ENCODE measurements at regions not wholly inside any gene's neighbourhood (a gene's known extent, or its start where the extent isn't known, plus 50 kb on each side); places are given as distances from the start of the nearest gene placed in this dataset.

DNA sequence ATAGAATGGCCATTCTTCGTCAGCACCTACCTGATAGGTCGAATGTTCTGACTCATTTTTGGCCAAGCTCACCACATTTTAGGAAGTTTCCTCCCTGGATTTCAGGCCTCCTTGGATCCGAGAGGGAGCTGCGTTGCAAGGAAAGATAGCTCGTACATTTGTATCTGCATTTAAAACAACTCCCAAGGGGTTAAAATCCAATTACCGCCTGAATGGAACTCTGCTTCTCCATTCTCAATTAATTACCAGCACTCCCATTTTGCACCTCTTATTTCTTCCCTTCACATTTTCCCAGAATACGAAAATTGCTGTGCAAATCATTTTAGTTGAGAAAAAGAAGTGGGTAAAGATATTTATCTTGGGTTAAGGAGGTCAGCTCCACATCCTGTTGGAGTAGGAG, 610.7 kb downstream of the NPHP4 start:
- Mint-ChIP-seq H3K36me3 (ENCODE audit: low read depth) (no peaks in the 10 kb centered on the region), H3K27ac (no peak overlapping the region), H3K4me3 (no peak overlapping the region), H3K27me3 (ENCODE audit: low read depth) (peaks cover 43% of the 10 kb centered on the region), H3K9me3 (no peaks in the 10 kb centered on the region), H3K4me1 (no peaks in the 10 kb centered on the region)
- TF ChIP-seq, protein P1, sequence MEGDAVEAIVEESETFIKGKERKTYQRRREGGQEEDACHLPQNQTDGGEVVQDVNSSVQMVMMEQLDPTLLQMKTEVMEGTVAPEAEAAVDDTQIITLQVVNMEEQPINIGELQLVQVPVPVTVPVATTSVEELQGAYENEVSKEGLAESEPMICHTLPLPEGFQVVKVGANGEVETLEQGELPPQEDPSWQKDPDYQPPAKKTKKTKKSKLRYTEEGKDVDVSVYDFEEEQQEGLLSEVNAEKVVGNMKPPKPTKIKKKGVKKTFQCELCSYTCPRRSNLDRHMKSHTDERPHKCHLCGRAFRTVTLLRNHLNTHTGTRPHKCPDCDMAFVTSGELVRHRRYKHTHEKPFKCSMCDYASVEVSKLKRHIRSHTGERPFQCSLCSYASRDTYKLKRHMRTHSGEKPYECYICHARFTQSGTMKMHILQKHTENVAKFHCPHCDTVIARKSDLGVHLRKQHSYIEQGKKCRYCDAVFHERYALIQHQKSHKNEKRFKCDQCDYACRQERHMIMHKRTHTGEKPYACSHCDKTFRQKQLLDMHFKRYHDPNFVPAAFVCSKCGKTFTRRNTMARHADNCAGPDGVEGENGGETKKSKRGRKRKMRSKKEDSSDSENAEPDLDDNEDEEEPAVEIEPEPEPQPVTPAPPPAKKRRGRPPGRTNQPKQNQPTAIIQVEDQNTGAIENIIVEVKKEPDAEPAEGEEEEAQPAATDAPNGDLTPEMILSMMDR (IDR thresholded peaks at IDR 0.05; ENCODE audit: unreplicated experiment in 3 of 3) = no peak

DNA sequence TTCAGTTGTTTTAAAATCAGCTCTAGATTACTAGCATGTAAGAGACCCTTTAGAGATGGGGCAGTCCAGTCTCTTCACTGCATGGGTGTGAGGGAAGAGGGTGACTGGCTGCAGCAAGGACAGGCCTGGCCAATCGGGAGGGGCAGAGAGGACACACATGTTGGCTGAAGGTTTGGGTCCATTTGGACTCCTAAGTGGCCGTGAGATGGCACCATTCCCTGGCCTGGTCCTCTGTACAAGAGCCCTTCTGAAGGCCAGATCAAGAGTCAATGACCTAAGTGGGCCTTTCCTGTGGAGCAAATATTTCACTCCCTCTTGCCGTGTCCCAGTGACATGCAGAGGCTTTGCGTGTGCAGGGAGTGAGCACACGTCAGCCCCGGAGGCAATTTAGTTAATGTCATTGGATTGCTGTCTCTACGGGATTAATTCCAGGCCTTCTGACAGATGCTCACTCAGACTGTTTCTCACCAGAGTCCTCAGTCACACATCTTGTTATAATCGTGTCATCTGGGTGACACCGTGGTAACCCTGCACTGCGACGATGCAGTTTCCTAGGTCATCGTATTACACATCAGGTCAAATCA, 613.0 kb downstream of the NPHP4 start:
- H3K27me3 Mint-ChIP-seq (ENCODE audit: low read depth) = peaks cover 58% of the 10 kb centered on the region
- H3K9me3 Mint-ChIP-seq = peaks cover 3% of the 10 kb centered on the region
- no peaks in the 10 kb centered on the region for H3K36me3 Mint-ChIP-seq (ENCODE audit: low read depth)
- H3K4me1 Mint-ChIP-seq = peaks cover 8% of the 10 kb centered on the region
- H3K4me3 Mint-ChIP-seq = no peak overlapping the region
- no peak overlapping the region for H3K27ac Mint-ChIP-seq
- TF ChIP-seq, protein P1 (IDR thresholded peaks at IDR 0.05; ENCODE audit: unreplicated experiment in 3 of 3) = no peak

DNA sequence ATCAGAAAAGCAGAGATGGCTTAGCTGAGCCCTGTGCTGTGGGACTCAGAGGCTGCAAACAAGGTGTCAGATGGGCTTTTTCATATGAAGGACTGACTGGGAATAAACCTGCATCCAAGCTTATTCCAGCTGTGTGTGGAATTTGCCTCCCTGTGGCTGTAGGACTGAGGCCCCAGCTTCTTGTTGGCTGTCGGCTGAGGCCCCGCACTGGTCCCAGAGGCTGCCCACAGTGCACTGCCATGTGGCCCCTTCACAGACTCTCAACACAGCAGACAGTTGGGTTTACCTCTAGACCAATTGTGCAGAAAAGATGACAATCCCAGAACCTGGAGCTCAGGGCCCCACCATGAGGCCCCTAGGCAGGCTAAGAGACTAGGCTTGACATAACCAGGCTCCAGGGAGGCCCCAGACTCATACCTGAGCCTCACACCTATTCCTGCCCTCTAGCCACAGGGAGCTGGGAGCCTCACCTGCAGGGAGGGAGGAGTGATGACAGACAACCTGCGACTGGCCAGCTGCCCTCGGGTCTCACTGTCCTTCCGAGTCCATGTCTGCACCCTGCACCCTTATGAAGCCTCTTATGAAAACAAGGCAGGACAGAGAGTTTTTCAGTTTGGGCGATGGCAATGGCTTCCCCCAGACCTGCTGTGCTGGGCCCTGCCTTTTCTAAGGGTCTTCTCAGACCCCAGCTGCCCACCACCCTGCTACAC, 615.5 kb downstream of the NPHP4 start:
- H3K4me3 Mint-ChIP-seq = no peak overlapping the region
- TF ChIP-seq, protein P1 (IDR thresholded peaks at IDR 0.05; ENCODE audit: unreplicated experiment in 3 of 3) = no peak
- no peak overlapping the region for H3K27ac Mint-ChIP-seq
- no peaks in the 10 kb centered on the region for H3K36me3 Mint-ChIP-seq (ENCODE audit: low read depth)
- H3K4me1 Mint-ChIP-seq = peaks cover 8% of the 10 kb centered on the region
- H3K27me3 Mint-ChIP-seq (ENCODE audit: low read depth) = peaks cover 73% of the 10 kb centered on the region
- peaks cover 19% of the 10 kb centered on the region for H3K9me3 Mint-ChIP-seq

DNA sequence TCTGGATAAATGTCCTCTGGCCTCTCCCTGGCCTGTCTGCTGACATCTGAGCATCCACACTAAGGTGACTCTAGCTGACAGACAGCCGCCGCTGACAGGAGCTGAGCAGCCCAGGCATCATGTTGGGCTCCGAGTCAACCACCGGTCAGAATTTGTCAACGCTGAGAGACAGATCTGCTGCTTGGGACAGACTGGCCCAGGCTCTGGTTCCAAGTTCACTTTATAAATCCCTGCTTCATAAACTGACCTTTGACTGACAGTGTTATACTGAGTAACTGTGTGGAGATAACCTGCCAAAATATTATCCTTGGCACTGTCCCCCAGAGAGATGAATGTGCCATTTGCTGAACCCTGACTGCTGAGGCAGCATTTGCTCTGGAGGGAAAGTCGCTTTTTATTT, 616.7 kb downstream of the NPHP4 start:
- Mint-ChIP-seq H3K4me1 (peaks cover 8% of the 10 kb centered on the region), H3K27me3 (ENCODE audit: low read depth) (peaks cover 67% of the 10 kb centered on the region), H3K9me3 (peaks cover 20% of the 10 kb centered on the region), H3K27ac (no peak overlapping the region), H3K36me3 (ENCODE audit: low read depth) (no peaks in the 10 kb centered on the region), H3K4me3 (no peak overlapping the region)
- TF ChIP-seq, protein P1 (IDR thresholded peaks at IDR 0.05; ENCODE audit: unreplicated experiment in 3 of 3) = no peak

DNA sequence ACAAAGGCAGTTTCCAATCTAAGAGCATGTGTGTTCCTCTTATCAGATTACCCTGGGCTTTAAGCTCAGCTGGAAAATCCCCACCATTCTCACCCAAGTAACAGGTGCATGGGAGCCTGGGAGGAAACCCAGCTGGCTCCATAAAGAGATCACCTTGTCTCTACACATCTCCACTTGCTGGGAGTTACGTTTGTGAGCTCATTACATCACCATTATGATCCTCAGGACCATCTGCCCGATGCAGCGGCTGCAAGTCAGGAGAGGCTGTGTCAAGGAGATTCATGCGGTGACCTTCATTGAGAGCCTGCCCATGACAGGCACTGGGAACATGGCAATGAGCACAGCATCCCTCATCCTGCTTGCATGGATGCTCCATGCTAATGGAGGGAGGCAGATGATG, 618.0 kb downstream of the NPHP4 start:
- Mint-ChIP-seq H3K36me3 (ENCODE audit: low read depth) (no peaks in the 10 kb centered on the region), H3K9me3 (peaks cover 20% of the 10 kb centered on the region), H3K27ac (no peak overlapping the region), H3K4me3 (no peak overlapping the region), H3K27me3 (ENCODE audit: low read depth) (peaks cover 61% of the 10 kb centered on the region), H3K4me1 (peaks cover 8% of the 10 kb centered on the region)
- TF ChIP-seq, protein P1 (IDR thresholded peaks at IDR 0.05; ENCODE audit: unreplicated experiment in 3 of 3) = no peak

DNA sequence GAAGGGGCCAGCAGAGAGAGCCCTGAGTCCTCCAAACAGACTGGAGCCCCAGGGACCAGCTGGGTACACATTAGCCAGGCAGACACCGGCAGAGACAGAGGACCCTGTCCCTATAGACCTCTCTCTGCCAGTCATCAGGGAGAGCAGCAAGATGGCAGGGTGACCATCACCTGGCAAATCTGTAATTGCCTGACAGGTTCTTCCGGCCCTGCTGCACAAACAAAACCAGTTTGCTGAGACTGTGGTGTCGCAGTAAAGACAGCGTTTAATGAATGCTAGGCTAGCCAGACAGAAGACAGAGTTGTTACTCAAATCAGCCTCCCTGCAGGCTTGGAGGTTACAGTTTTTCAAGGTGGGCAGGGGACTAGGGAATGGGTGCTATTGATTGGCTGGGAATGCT, 618.9 kb downstream of the NPHP4 start:
- no peak overlapping the region for H3K4me3 Mint-ChIP-seq

More for the DNA sequence above, 618.9 kb downstream of the NPHP4 start:
- TF ChIP-seq, protein P1 (IDR thresholded peaks at IDR 0.05; ENCODE audit: unreplicated experiment in 3 of 3) = no peak
- Mint-ChIP-seq H3K9me3 (peaks cover 20% of the 10 kb centered on the region), H3K27me3 (ENCODE audit: low read depth) (peaks cover 64% of the 10 kb centered on the region), H3K27ac (no peak overlapping the region), H3K36me3 (ENCODE audit: low read depth) (no peaks in the 10 kb centered on the region), H3K4me1 (peaks cover 8% of the 10 kb centered on the region)
